GM10847 (cell line): ENCODE measurements at regions not wholly inside any gene's neighbourhood (a gene's known extent, or its start where the extent isn't known, plus 50 kb on each side); places are given as distances from the start of the nearest gene placed in this dataset.

Source experiments
- POLR2A ChIP-seq: IDR thresholded peaks from 2 replicates; pipeline ENCODE4 v1.6.1; 2011; ENCODE audit not compliant: insufficient read length; ENCODE audit errors: extremely low read depth

DNA sequence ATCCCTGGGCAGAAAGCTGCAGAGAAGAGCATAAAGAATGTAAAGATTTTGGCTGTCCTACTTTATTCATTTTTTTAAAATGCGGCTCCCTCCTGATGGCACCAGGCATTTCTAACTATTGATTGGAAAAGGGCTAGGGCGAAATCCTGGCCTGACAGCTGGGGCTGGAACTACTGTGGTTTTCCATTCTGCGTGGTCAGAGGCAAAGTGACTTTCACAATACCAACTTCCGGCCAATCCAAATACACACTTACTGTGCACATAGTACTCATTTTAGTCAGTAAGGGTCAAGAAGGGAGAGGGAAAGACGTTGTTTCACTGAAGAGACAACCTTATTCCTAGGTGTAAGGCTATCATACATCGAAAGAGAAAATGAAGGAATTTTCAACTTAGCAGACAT, 113.8 kb upstream of the PMFBP1 start:
- no peak for TF ChIP-seq POLR2A

DNA sequence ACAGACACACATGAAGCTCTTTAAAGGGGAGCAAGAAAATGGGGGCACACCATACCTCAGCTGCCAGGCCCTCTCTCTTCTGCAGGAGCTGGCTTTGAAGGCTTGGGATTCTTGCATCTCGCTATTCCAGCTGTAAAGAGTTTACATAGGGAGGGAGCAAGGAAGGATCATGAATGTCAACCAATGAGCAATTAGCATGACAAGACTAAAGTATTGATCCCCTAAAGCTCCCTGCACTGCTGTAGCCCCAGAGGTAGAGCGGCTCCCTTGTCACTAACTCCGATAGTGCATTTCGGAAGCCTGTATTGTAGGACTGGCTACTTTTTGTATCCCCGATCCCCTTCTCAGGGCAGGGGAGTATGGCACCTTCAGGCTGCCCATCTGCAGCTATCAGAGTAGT, 113.4 kb upstream of the PMFBP1 start:
- no peak for TF ChIP-seq POLR2A

DNA sequence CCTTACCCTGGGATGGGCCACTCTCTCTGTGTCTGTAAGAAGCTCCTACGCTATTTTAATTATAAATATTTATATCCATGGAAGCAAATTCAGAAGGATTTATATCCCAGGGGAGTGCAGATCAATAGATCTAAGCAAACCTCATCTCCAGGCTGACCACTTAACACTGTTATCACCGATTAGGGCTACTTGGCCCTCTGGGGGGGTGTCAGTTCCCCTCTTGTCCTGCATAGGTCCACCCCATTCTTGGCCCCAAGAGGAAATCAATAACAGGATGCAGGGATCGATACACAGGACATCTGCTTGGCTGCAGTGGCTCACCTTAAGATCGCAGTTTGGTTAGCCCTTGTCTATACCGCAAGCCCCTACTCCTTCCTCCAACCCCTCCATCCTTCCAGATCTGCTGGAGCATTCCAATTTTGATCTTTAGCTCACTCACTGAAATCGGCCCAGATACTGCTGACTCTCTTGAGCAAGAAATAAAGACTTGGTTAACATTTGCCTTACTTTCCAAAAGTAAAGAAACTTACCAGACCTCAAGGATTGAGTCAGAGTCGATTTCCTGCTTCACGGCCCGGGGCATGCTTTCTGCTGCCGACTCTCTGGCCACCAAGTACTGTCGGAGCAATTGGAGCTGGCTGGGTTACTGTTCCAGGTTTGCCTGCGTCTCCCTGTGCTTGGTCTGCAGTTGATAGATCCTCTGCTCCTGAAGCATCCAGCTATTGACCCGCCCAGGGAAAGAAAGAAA, 112.3 kb upstream of the PMFBP1 start:
- TF ChIP-seq POLR2A: no peak

DNA sequence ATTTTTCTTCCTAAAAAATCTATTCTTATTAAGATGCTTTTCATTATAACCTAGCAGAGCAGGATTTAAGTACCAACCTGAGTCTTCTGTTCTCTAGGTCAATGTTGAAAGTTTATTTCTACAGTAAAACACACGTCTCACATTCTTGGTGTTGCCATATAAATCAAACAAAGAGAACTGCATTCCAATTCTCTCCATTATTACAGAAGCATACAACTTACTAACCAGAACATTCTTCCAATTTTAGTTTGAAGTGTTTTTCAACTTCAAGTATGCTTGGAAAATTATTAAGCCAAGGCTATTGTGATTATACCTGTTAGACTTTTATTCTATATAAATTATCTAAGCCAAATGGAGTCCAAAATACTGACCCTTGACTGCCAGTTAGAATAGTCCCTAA, 110.4 kb upstream of the PMFBP1 start:
- TF ChIP-seq POLR2A: no peak

DNA sequence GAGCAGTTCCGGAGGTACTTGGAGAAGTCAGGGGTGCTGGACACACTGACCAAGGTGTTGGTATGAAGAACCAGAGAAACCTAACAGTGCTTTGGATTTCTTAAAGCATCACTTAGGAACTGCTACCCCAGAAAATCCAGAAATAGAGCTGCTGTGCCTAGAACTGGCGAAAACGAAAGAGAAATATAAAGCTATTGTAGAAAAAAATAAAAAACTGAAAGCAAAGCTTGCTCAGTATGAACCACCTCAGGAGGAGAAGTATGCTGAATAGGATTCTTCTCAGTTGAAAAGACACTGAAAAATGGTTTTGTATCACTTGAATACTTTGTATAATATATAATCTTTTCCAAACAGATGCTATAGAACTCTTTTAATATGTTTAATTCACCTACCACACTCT, 106.3 kb upstream of the PMFBP1 start:
- no peak for TF ChIP-seq POLR2A

DNA sequence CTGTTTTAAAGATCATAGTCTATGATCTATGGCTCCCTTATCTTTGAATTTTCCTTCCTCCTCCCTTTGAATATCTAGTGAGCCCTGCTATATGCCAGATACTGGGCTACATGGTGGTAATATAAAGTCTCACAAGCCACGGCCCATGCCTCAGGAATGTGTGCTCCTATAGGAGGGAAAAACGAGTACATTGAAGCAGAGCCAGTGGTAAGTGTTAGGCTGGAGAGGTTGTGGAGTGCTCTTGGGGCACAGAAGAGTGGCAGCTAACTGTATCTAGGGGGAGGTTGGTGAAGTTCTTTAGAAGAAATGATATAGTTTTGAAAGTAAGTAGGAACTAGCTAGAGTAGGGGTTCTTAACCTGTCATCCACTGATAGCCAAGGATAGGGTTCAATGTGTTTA, 105.8 kb upstream of the PMFBP1 start:
- TF ChIP-seq POLR2A: no peak

DNA sequence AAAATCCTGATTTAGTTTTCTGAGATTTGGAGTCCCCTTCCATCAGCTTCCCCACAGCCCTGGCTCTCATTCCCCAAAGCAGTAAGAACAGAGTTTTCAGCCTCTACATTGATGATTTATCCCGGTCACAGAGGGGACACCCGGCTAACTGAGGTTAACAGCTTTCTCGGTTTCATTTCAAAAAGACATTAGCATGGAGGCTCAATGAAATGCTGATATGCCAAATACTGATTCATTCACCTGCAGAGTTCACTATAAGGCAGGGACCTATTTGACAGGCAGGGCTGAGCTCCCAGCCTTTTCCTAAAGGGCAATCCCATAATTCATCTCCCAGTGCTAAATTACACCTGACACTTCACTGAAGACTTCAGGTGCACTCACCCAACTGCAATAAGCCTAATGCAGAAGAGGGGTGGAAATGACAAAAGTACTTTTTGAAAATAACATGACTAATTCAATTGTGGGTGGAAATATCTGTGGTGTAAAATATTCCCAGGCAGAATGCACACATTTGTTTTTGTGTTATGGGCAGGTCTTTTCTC, 99.8 kb upstream of the PMFBP1 start:
- TF ChIP-seq POLR2A: no peak

DNA sequence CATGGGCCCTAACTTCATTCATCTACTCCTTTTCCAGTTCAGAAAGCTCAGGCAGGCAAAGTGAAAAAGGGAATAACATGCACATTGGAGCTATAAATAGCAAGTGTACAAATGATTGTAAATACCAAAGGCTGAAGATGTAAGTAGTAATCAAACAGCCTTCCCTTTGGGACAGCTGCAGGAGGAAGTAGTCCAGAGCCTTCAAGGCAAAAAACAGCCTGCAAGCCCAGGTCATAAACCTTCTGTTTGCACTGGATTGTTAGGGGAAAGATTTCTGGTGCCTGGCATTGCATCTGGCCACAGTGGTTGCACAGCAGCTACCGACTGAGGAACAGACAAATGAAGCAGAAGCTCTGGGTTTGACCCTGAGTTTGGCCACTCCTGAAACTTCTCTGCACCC, 98.6 kb upstream of the PMFBP1 start:
- no peak for TF ChIP-seq POLR2A

DNA sequence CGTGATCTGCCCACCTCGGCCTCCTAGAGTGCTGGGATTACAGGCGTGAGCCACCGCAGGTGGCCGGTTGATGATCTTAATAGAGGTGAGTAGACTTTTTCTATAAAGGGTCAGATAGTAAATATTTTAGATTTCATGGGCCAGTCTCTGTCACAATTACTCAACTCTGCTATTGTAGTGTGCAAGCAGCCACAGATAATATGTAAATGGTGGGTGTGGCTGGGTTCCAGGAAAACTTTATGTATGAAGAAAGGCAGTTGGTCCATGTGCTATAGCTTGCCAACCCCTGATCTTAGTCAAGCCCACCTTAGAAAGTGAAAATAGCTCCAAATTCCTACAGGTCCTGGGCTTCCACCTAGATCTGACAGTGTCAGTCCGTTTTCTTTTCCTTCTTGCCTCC, 94.9 kb upstream of the PMFBP1 start:
- no peak for TF ChIP-seq POLR2A

DNA sequence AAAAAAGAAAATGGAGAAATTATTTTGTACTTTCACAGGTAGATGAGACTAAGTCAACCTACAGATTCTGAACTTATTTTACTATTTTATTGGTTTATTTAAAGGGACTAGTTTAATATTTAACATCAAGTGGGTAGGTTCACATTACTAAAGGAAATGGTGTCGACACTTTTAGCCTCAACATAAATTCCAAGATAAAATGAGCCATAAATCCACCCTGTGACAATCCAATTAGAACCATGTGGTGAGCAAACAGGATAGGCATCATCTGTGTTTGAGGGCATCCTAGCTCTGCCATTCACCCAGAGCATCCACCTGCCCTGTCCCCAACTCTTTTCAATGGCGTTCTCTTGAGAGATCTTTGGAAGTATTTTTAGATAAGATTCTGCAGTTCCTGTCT, 92.8 kb upstream of the PMFBP1 start:
- no peak for TF ChIP-seq POLR2A

DNA sequence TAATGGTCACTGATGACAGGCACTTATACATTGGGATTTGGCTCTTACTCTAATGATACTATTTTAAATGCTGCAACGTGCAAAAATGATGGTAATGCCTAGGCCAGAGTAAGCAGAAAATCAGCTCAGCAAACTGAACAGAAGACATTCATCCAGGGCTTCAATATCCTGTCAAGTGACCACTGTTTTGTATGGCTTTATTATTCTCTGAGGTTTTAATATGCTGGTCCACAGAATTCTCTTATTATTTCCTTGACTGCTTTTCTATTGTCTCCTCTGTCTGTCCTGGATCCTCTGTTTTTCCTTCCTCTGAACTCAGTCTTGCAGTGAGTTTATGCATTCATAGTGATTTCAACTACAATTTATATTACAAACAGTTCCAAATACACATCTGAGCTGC, 90.8 kb upstream of the PMFBP1 start:
- TF ChIP-seq POLR2A: no peak

DNA sequence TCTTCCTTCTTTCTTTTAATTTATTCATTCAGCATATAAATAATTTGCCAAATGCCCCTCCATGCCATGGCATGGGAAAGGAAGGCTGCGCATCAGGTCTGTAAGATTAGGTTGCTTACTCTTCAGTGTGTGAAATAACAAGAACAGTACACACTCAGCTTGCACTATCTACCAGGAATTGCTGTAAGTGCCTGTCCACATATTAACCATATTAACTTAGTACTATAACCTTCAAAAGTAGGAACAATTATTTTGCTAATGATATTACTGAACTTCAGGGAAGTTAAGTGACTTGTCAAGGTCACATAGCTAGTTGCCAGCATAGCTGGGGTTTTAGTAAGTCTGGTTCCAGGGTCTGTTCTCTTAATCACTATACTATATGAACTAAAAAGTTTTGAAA, 89.2 kb upstream of the PMFBP1 start:
- no peak for TF ChIP-seq POLR2A

DNA sequence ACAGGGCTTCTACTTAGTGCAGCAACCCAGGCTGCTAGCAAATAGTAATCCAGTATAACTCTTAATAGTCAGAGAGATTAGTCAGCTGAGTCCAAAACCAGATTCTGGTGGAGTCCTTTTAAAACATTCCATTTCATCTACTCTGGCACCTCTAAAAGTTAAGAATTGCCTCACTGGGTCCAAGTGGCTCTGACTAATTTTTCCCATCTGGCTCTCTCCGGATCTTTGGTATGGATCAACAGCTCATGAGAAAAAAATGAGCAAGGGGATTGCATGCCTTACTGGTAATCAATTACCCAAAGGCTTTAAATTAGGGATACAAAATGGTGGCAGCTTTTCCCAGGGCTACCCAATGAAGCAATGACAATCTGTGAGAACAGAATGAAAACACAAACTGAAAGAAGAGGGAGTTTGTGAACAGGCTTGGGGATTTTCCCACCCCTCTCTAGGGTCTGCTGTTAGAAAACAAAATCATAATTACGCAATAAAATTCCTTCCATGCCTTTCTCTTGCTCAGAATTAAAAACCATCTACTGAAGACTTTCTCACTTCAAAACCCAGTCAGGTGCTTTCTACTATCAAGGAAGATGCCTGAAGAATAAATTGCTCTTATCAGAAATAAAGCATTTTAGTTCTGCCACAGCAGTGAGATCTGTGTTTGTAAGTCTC, 84.6 kb upstream of the PMFBP1 start:
- no peak for TF ChIP-seq POLR2A

DNA sequence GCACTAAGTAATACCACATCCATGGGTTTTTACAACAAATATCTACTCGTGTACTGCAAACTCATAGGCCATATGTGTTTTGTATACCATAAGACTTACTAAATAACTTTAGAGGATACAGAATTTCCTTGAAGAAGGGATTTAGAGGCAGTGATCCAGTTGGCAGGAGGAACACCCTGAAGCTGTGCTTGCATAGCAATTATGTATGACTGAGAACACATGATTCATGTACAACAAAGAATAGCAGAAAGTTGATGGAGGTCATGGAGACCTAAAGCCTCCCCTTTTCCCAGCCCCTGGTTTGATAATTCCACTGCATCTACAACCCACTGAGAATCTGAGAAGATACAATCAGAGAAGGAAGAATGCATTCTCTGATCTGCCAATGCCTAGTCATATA, 83.8 kb upstream of the PMFBP1 start:
- no peak for TF ChIP-seq POLR2A

DNA sequence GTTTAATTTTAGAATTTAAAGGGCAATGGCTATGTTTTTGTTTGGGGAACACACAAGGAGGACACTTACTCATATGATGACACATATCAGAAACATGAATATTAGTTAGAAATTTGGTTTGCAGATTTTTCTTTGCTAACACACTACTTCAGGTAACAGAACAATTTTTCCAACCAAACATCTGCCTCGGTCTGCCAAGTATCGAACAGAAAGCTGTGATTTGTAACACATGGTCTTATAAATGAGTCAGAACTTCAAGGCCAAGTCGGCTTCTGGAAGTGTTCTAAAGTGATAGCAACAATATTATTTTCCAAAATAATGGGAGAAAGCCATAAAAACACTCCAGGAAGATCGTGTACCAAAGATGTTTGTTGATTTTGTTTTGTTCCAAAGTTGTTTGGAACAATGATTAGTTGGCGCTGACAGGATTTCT, 75.9 kb upstream of the PMFBP1 start:
- no peak for TF ChIP-seq POLR2A

DNA sequence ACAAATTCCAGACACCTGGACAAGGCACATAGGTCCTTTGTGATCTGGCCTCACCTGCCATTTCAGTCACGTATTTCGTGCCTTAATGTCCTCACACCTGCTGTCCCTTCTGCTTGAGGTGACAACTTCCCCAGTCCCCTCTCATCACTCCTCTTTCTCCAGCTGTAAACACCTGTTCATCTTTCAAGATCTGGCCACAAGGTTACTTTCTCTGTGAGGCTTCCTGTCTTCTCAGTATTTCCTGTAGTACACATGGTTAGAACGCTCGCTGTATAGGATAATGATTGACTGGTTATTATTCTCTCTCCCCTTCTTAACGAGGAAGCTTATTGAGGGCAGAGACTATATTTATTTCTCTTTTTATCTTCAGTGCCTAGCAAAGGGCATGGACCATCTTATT, 74.5 kb upstream of the PMFBP1 start:
- no peak for TF ChIP-seq POLR2A

DNA sequence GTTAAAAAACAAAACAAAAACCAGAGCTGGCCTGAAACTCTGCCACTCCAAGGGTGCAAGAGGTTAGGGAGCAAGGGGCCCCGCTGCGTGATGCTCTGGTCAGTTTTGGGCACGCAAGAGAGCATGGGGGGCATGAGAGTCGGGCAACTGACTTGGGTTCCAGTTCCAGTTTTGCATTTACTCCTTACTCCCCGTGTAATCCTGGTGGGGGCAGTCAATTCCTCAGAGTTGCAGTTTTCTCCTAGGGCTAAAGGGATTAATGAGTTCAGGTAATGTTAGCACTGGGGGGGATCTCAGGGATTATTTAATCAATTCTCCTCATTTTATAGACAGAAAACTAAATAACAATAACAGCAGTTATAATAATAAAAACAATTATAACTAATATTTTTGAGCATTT, 72.9 kb upstream of the PMFBP1 start:
- TF ChIP-seq POLR2A: no peak

DNA sequence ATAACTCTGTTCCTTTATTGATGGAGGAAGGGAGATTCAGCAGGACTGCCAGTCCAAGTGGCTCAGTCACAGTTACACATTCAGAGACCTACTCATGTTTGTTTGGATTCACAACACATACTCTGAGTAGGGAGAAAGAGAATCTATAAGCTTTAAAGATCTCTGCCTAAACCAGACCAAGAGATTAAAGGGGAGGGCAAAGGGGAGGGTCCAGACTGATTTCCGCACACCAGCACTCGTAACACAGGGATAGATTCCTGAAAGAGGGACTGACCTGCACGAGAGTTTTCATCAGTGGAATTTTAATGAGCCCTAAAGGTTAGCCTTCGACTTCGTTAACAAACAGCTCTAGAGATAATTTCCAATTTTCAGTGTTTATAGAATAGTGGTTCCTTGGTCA, 71.7 kb upstream of the PMFBP1 start:
- no peak for TF ChIP-seq POLR2A
